Thoracic aorta (tissue), 2 donors: ENCODE measurements at regions not wholly inside any gene's neighbourhood (a gene's known extent, or its start where the extent isn't known, plus 50 kb on each side); places are given as distances from the start of the nearest gene placed in this dataset.

Experiments
- ATAC-seq: fragments of 150-250 bp; one replicate; pipeline ENCODE4 v1.8.0; 2017; ENCODE audit warnings: low read depth; ENCODE audit not compliant: insufficient number of reproducible peaks, low FRiP score
- DNase-seq: peaks from one replicate; pipeline ENCODE4 v3.0.0-alpha.2; 2020; ENCODE audit warnings: low spot score
- H3K27ac ChIP-seq, 2 donors: fragments of 200-600 bp; sonication (generic); 1 replicate in 1 of 2; 2 replicates in 1 of 2; pipeline ENCODE4 v1.5.1; 2016; ENCODE audit warnings: mild to moderate bottlenecking in 2 of 2, moderate library complexity in 2 of 2
- H3K27me3 ChIP-seq: fragments of 200-600 bp; sonication (generic); replicated peaks from 2 replicates; pipeline ENCODE4 v1.6.0; 2016; ENCODE audit warnings: mild to moderate bottlenecking; ENCODE audit not compliant: insufficient read depth
- H3K36me3 ChIP-seq: fragments of 200-600 bp; sonication (generic); one replicate; pipeline ENCODE4 v1.5.1; 2016
- H3K4me1 ChIP-seq, 2 donors: fragments of 200-600 bp; sonication (generic); 1 replicate in 1 of 2; 2 replicates in 1 of 2; pipeline versions ENCODE4 v1.5.1 to v1.6.0; 2016; ENCODE audit warnings: low read depth in 2 of 2, mild to moderate bottlenecking in 1 of 2; ENCODE audit not compliant: control insufficient read depth in 1 of 2
- H3K4me3 ChIP-seq: fragments of 200-600 bp; sonication (generic); 2 replicates; pipeline ENCODE4 v1.5.1; 2016; ENCODE audit warnings: mild to moderate bottlenecking
- H3K9me3 ChIP-seq: fragments of 200-600 bp; sonication (generic); 2 replicates; pipeline ENCODE4 v1.5.1; 2016
- CTCF ChIP-seq: fragments of 200-600 bp; sonication (generic); IDR thresholded peaks from one replicate; pipeline ENCODE4 v1.5.1; 2019; ENCODE audit warnings: antibody characterized with exemption

- TF ChIP-seq CTCF = no peak
- no peak for ATAC-seq
- no peaks in the 10 kb centered on the region for H3K9me3 ChIP-seq
- H3K36me3 ChIP-seq = no peaks in the 10 kb centered on the region
- no peaks in the 10 kb centered on the region for H3K27me3 ChIP-seq
- no peak overlapping the region for H3K4me3 ChIP-seq
- no peak for DNase-seq
- H3K27ac ChIP-seq = peak overlapping the region; percentile 16 to 77
- peaks cover 8 to 33% of the 10 kb centered on the region in 2 donors for H3K4me1 ChIP-seq
Observed at GRCh38 chr10:29897430-29897829, 162.0 kb downstream of the JCAD start.

GRCh38 chr10:29896053-29896452 lies 163.3 kb downstream of the JCAD start:
- ATAC-seq (peak; percentile 40), DNase-seq (no peak)
- Histone ChIP-seq H3K9me3 (no peaks in the 10 kb centered on the region), H3K36me3 (no peaks in the 10 kb centered on the region), H3K4me3 (peak overlapping the region; percentile 35), H3K27me3 (no peaks in the 10 kb centered on the region), H3K27ac (peak overlapping the region; percentile 77 to 87), H3K4me1 (peaks cover 8 to 40% of the 10 kb centered on the region in 2 donors)
- no peak for TF ChIP-seq CTCF

- H3K9me3 ChIP-seq = no peaks in the 10 kb centered on the region
- ATAC-seq = peak; percentile 87
- TF ChIP-seq CTCF = no peak
- peak overlapping the region; percentile 77 to 87 for H3K27ac ChIP-seq
- peak; percentile 80 for DNase-seq
- peak overlapping the region; percentile 35 for H3K4me3 ChIP-seq
- H3K27me3 ChIP-seq = no peaks in the 10 kb centered on the region
- H3K36me3 ChIP-seq = no peaks in the 10 kb centered on the region
- peaks cover 8 to 46% of the 10 kb centered on the region in 2 donors for H3K4me1 ChIP-seq
Observed at GRCh38 chr10:29895456-29895855, 163.9 kb downstream of the JCAD start.

GRCh38 chr10:29888321-29888720 lies 171.1 kb downstream of the JCAD start:
- Histone ChIP-seq H3K36me3 (no peaks in the 10 kb centered on the region), H3K27ac (no peak overlapping the region), H3K9me3 (no peaks in the 10 kb centered on the region), H3K4me3 (no peak overlapping the region), H3K4me1 (peaks cover 0 to 20% of the 10 kb centered on the region in 2 donors), H3K27me3 (no peaks in the 10 kb centered on the region)
- ATAC-seq (no peak), DNase-seq (no peak)
- TF ChIP-seq CTCF = no peak

- Histone ChIP-seq H3K36me3 (no peaks in the 10 kb centered on the region), H3K27me3 (no peaks in the 10 kb centered on the region), H3K9me3 (no peaks in the 10 kb centered on the region), H3K4me1 (peaks cover 10 to 35% of the 10 kb centered on the region in 2 donors), H3K4me3 (no peak overlapping the region), H3K27ac (no peak overlapping the region)
- DNase-seq (no peak), ATAC-seq (no peak)
- no peak for TF ChIP-seq CTCF
Observed at GRCh38 chr10:29886299-29886698, 173.1 kb downstream of the JCAD start.
